ENCODE measurements at regions not wholly inside any gene's neighbourhood (a gene's known extent, or its start where the extent isn't known, plus 50 kb on each side); places are given as distances from the start of the nearest gene placed in this dataset.
"Not testable (repeated sequence)": the region's sequence is repeated elsewhere in the genome, so short reads cannot be mapped to it uniquely, and the experiment has no call there.

GRCh38 chr2:111377386-111377959 lies 256.8 kb downstream of the BCL2L11 start:
- not testable (repeated sequence) for TF ChIP-seq SUZ12 (IDR thresholded peaks at IDR 0.05; ENCODE audit: extremely low read depth, insufficient read depth, insufficient read length); YY1 (IDR thresholded peaks at IDR 0.05; ENCODE audit: insufficient read depth, insufficient read length)

Measured in NT2/D1 (cell line).